HG03103 (cell line): ENCODE measurements at regions not wholly inside any gene's neighbourhood (a gene's known extent, or its start where the extent isn't known, plus 50 kb on each side); places are given as distances from the start of the nearest gene placed in this dataset.

Source experiments
- ATAC-seq: cut with Tn5 transposase; IDR thresholded peaks from one replicate; pipeline ENCODE4 v1.9.1; 2021; ENCODE audit warnings: low read depth; ENCODE audit not compliant: unreplicated experiment

- no peak for ATAC-seq
These were observed 55.0 kb upstream of the PCSK2 start for GRCh38 chr20:17171746-17172280.

- ATAC-seq, result no peak
These were observed 53.9 kb upstream of the PCSK2 start for GRCh38 chr20:17172836-17173516.
